ENCODE measurements at regions not wholly inside any gene's neighbourhood (a gene's known extent, or its start where the extent isn't known, plus 50 kb on each side); places are given as distances from the start of the nearest gene placed in this dataset.
"Not testable (repeated sequence)": the region's sequence is repeated elsewhere in the genome, so short reads cannot be mapped to it uniquely, and the experiment has no call there.

DNA sequence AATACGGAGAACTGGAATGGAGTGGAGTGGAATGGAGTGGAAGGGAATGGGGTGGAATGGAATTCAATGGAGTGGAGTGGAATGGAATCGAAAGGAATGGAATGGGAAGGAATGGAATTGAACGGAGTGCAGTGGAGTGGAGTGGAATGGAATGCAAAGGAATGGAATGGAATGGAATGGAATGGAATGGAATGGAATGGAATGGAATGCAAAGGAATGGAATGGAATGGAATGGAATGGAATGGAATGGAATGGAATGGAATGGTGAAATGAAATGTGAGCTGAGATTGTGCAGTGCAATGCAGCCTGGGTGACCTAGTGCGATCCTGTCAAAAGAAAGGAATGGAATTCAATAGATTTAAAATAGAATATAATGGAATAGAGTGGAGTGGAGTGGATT, 357.3 kb upstream of the WSB1 start:
- DNase-seq (ENCODE audit: low read depth in 2 of 2) = not testable (repeated sequence)

GRCh38 chr17:26937750-26938322, 356.1 kb upstream of the WSB1 start:
- DNase-seq (ENCODE audit: low read depth in 2 of 2) = not testable (repeated sequence)

DNA sequence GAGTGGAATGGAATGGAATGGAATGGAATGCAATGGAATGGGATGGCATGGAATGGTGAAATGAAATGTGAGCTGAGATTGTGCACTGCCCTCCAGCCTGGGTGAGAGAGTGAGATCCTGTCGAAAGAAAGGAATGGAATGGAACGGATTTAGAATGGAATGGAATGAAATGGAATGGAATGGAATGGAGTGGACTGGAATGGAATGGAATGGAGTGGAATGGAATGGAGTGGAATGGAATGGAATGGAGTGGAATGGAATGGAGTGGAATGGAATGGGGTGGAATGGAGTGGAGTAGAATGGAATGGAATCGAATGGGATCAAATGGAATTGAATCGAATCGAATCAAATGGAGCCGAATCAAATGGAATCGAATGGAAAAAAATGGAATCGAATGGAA, 354.2 kb upstream of the WSB1 start:
- not testable (repeated sequence) for DNase-seq (ENCODE audit: low read depth in 2 of 2)

DNA sequence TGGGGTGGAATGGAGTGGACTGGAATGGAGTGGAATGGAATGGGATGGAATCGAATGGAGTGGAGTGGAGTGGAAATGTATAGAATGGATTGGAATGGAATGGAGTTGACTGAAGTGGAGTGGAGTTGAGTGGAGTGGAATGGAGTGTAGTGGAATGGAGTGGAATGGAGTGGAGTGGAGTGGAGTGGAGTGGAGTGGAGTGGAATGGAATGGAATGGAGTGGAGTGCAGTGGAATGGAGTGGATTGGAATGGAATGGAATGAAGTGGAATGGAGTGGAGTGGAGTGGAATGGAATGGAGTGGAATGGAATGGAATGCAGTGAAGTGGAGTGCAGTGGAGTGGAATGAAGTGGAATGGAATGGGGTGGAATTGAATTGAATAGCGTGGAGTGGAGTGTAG, 353.3 kb upstream of the WSB1 start:
- not testable (repeated sequence) for DNase-seq (ENCODE audit: low read depth in 2 of 2)

DNA sequence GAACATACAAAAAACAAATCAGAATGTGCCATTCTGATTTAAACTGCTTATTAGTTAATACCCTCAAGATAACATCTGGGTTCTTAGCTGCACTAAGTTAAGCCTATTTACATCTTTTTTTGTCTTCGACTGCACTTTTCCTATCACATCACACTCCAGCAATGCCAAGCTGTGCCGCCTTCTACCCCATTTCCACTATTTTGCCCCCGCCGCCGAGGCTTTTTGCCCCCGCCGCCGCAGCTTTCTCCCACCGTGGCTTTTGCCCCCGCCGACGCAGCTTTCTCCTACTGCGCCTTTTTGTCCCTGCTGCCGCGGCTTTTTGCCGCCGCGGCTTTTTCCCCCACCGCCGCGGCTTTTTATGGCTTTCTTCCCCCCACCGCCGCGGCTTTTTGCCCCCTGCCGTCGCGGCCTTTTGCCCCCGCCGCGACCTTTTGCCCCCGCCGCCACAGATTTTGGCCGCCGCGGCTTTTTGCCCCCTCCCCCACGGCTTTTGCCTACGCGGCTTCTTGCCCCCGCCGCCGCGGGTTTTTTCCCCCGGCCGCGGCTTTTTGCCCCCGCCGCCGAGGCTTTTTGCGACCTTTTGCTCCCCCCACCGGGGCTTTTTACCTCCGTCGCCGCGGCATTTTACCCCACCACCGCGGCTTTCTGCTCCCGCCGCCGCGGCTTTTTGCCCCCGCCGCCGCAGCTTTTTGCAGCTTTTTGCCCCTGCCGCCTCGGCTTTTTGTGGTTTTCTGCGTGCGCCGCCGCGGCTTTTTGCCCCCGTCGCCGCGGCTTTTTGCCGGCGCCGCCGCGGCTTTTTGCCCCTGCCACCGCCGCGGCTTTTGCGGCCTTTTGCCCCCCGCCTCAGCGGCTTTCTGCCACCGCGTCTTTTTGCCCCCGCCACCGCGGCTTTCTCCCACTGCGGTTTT, 331.4 kb upstream of the WSB1 start:
- no peak for DNase-seq (ENCODE audit: low read depth in 2 of 2)

DNA sequence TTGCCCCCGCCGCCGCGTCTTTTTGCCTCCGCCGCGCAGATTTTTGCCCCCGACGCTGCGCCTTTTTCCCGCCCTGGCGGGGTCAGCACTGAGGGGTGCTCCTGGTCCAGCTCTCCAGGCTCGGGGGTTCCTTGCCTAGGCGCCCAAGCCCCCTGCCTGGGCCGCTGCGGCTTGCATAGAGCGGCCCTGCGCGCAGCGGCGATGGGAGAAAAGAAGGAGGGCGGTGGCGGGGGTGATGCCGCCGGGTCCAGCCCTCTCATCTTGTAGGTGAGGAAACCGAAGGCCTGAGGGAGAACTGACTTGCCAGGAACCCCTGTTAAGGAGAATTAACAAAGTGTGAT, 330.8 kb upstream of the WSB1 start:
- no peak for DNase-seq (ENCODE audit: low read depth in 2 of 2)

DNA sequence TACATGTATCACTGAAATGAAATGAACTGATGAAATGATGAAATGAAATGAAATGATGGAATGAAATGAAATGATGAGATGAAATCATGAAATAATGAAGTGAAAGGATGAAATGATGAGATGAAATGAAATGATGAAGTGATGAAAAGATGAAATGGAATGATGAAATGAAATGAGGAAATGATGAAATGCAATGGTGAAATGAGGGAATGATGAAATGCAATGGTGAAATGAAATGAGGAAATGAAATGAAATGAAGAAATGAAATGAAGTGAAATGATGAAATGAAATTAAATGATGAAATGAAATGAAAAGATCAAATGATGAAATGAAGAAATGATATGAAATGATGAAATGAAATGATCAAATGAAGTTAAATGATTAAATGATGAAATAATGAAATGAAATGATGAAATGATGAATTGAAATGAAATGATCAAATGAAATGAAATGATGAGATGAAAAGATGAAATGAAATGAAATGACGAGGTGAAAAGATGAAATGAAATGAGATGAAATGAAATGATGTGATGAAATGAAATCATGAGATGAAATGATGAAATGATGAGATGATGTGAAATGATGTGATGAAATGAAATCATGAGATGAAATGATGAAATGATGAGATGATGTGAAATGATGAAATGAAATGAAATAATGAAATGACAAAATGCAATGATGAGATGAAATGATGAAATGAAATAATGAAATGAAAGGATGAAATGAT, 327.9 kb upstream of the WSB1 start:
- DNase-seq (ENCODE audit: low read depth in 2 of 2) = not testable (repeated sequence)

GRCh38 chr17:26966625-26967179, 327.2 kb upstream of the WSB1 start:
- DNase-seq (ENCODE audit: low read depth in 2 of 2) = not testable (repeated sequence)

DNA sequence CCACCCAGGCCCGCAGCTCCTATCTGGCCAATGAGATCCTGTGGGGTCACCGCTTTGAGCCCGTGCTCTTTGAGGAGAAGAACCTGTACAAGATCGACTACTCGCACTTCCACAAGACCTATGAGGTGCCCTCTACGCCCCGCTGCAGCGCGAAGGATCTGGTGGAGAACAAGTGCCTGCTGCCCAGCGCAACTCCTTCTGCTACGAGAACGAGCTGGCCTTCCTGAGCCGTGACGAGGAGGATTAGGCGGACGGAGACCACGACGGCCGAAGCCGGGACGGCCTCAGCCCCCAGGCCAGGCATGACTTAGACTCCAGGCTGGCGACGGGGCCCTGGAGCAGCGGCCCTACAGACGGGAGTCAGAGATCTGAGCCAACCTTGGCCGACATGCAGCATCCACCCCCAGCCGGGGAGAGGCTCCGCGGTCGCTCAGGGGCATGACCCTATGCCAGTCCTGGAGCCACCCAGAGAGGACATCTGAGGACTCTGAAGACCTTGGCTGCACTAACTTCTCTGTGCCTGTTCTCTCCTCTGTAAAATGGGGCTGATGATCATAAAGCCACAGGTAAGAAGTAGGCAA, 312.0 kb upstream of the WSB1 start:
- not testable (repeated sequence) for DNase-seq (ENCODE audit: low read depth in 2 of 2)

DNA sequence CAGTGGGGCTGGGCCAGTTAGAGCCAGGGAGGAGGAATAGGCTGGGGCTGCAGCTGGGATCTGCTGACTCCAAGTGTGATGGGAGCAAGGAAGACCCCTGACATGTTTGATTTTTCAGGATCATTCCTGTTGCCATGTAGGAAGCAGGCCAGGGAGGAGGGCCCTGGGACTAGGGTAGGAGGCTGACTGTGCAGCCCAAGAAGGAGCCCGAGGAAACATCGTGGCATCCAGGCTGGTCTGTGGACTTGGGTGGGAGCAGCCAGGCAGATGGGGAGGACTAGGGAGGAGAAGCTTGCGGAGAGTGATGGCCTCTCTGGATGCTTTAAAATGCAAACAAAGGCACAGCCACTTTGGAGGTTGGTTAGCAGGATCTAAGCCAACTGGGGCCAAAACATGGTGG, 311.4 kb upstream of the WSB1 start:
- not testable (repeated sequence) for DNase-seq (ENCODE audit: low read depth in 2 of 2)

DNA sequence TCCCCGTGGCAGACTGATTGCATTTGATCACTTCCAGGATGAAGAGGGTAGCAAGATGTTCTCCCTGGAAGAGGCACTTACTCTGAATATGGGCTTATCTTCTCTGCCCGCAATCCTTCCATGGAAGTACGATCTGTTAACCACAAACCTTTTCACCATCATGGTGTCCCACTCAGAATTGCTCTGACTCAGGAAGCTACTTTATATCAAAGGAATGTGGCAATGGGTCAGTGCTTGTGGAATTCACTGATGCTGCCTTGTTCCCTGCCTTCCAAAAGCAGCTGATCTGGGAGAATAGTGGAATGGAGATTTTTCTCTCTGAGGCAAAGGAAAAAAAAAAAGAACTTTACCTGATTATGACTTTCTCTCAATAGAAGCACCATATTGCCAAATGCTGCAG, 306.1 kb upstream of the WSB1 start:
- DNase-seq (ENCODE audit: low read depth in 2 of 2) = not testable (repeated sequence)

- not testable (repeated sequence) for DNase-seq (ENCODE audit: low read depth in 2 of 2)
Observed at GRCh38 chr17:26994648-26995047, 299.3 kb upstream of the WSB1 start.

- DNase-seq (ENCODE audit: low read depth in 2 of 2) = not testable (repeated sequence)
Observed at GRCh38 chr17:26996146-26996916, 297.6 kb upstream of the WSB1 start.

GRCh38 chr17:27007734-27008531, 286.0 kb upstream of the WSB1 start:
- DNase-seq (ENCODE audit: low read depth in 2 of 2) = not testable (repeated sequence)

DNA sequence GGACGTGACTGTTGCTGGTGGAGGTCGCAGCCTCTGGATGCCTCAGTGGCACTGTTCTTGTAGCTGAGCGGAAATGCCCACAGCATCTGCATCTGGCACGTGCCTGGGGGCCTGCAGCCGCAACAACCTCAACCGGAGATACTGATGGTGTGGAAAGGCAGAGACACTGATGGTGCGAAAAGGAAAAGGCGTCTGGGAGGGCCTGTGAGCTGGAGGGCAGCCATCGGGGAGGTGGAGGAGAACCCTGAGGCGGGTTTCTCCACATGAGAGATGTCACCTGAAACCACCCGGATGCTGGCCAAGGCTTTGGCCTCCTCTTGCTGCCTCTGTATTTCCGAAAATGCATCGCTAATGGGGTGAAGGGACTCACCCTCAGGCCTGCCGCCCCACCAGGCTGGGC, 284.8 kb upstream of the WSB1 start:
- DNase-seq (ENCODE audit: low read depth in 2 of 2) = no peak

- DNase-seq (ENCODE audit: low read depth in 2 of 2) = not testable (repeated sequence)
Observed at GRCh38 chr17:27010138-27010537, 283.8 kb upstream of the WSB1 start.

DNA sequence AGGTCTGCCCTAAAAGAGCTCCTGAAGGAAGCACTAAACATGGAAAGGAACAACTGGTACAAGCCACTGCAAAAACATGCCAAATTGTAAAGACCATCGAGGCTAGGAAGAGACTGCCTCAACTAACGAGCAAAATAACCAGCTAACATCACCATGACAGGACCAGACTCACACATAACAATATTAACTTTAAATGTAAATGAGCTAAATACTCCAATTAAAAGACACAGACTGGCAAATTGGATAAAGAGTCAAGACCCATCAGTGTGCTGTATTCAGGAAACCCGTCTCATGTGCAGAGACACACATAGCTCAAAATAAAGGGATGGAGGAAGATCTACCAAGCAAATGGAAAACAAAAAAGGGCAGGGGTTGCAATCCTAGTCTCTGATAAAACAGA, 263.4 kb upstream of the WSB1 start:
- DNase-seq (ENCODE audit: low read depth in 2 of 2) = not testable (repeated sequence)

DNA sequence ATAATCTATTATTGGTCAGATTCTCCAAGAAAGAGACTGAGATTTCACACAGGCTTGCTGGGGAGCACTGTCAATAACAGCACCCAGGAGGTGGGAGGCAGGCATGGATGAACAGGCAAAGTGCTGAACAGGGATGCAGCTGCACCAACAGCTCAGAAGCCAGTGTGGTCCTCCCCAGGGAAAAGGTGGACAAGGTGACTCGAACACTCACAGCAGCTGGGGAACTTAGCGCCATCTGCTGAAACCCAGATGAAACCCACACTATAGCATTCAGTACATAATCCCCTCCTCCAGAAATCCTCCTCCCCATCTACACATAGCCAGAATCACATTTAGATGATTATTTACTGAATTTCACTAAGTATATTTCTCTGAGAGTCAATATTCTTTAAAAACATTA, 255.2 kb upstream of the WSB1 start:
- no peak for DNase-seq (ENCODE audit: low read depth in 2 of 2)

GRCh38 chr17:27045039-27045438, 248.9 kb upstream of the WSB1 start:
- not testable (repeated sequence) for DNase-seq (ENCODE audit: low read depth in 2 of 2)

- DNase-seq (ENCODE audit: low read depth in 2 of 2) = peak in 1 of 2 donors; percentile 1
Observed at GRCh38 chr17:27049104-27049784, 244.7 kb upstream of the WSB1 start.
